ENCODE measurements at regions not wholly inside any gene's neighbourhood (a gene's known extent, or its start where the extent isn't known, plus 50 kb on each side); places are given as distances from the start of the nearest gene placed in this dataset.

DNA sequence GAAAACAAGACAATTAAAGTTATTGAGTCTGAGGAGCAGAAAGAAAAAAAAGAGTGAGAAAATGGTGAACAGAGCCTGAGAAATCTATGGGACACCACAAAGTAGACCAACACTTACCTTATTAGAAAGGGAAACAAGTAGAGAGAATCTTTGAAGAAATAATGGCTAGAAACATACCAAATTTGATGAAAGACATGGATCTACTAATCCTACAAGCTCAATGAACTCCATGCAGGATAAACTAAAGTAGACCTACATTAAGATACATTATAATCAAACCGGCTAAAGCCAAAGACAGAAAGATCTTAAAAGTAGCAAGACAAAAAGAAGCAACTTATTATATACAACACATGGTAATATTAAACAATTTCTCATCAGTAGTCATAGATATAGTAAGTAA is 782.3 kb upstream of the GHITM start:
- Histone ChIP-seq H3K4me3 (replicated peaks in 1 of 2; ENCODE audit: low read depth in 1 of 2, low read length in 2 of 2) (no peak overlapping the region), H3K4me1 (ENCODE audit: control insufficient read depth in 1 of 2, insufficient read depth in 2 of 2, low read length in 2 of 2) (no peaks in the 10 kb centered on the region), H3K79me2 (ENCODE audit: insufficient read depth, low read length) (no peaks in the 10 kb centered on the region), H4K20me1 (ENCODE audit: insufficient read depth) (no peaks in the 10 kb centered on the region), H3K4me2 (ENCODE audit: low read length) (no peak overlapping the region), H3K36me3 (ENCODE audit: control insufficient read depth in 1 of 2, insufficient read depth in 2 of 2, low read length in 2 of 2) (no peaks in the 10 kb centered on the region), H2AFZ (ENCODE audit: low read depth, low read length, poor library complexity, severe bottlenecking) (no peak overlapping the region), H3K9me2 (ENCODE audit: insufficient read depth) (no peaks in the 10 kb centered on the region), H3K27ac (ENCODE audit: low read depth, low read length) (no peak overlapping the region), H3K9me3 (ENCODE audit: control insufficient read depth in 1 of 2, insufficient read depth in 1 of 2, low read depth in 1 of 2, low read length in 2 of 2) (peaks cover 4 to 5% of the 10 kb centered on the region in 2 experiments; a peak in 2 of 4 replicates), H3K9ac (ENCODE audit: low read length) (no peak overlapping the region), H3K27me3 (ENCODE audit: insufficient read depth, low read length) (no peaks in the 10 kb centered on the region)
- ATAC-seq (no peak), DNase-seq (ENCODE audit: low read depth, low spot score) (no peak)
- TF ChIP-seq, protein P1, sequence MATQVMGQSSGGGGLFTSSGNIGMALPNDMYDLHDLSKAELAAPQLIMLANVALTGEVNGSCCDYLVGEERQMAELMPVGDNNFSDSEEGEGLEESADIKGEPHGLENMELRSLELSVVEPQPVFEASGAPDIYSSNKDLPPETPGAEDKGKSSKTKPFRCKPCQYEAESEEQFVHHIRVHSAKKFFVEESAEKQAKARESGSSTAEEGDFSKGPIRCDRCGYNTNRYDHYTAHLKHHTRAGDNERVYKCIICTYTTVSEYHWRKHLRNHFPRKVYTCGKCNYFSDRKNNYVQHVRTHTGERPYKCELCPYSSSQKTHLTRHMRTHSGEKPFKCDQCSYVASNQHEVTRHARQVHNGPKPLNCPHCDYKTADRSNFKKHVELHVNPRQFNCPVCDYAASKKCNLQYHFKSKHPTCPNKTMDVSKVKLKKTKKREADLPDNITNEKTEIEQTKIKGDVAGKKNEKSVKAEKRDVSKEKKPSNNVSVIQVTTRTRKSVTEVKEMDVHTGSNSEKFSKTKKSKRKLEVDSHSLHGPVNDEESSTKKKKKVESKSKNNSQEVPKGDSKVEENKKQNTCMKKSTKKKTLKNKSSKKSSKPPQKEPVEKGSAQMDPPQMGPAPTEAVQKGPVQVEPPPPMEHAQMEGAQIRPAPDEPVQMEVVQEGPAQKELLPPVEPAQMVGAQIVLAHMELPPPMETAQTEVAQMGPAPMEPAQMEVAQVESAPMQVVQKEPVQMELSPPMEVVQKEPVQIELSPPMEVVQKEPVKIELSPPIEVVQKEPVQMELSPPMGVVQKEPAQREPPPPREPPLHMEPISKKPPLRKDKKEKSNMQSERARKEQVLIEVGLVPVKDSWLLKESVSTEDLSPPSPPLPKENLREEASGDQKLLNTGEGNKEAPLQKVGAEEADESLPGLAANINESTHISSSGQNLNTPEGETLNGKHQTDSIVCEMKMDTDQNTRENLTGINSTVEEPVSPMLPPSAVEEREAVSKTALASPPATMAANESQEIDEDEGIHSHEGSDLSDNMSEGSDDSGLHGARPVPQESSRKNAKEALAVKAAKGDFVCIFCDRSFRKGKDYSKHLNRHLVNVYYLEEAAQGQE (IDR thresholded peaks at IDR 0.05; ENCODE audit: low read depth), result no peak
- TF ChIP-seq, protein P2, sequence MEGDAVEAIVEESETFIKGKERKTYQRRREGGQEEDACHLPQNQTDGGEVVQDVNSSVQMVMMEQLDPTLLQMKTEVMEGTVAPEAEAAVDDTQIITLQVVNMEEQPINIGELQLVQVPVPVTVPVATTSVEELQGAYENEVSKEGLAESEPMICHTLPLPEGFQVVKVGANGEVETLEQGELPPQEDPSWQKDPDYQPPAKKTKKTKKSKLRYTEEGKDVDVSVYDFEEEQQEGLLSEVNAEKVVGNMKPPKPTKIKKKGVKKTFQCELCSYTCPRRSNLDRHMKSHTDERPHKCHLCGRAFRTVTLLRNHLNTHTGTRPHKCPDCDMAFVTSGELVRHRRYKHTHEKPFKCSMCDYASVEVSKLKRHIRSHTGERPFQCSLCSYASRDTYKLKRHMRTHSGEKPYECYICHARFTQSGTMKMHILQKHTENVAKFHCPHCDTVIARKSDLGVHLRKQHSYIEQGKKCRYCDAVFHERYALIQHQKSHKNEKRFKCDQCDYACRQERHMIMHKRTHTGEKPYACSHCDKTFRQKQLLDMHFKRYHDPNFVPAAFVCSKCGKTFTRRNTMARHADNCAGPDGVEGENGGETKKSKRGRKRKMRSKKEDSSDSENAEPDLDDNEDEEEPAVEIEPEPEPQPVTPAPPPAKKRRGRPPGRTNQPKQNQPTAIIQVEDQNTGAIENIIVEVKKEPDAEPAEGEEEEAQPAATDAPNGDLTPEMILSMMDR (IDR thresholded peaks at IDR 0.05 in 2 of 3, conservative IDR thresholded peaks at IDR 0.05 in 1 of 3; ENCODE audit: borderline replicate concordance in 1 of 3, insufficient read depth in 1 of 3, low read depth in 2 of 3, low read length in 2 of 3), result no peak
- TF ChIP-seq RAD21 (IDR thresholded peaks at IDR 0.05; ENCODE audit: low read depth) (no peak), ELF1 (IDR thresholded peaks at IDR 0.05; ENCODE audit: borderline replicate concordance, low read depth) (no peak)
- POLR2A ChIA-PET, result no interaction called here
- intact Hi-C loops (cut with micrococcal nuclease), result no loop called here
- RAD21 ChIA-PET (ENCODE audit: low non-redundant PET in 1 of 2, low total read pairs in 2 of 2, uncharacterized antibody in 2 of 2, unreplicated experiment in 2 of 2), result no interaction called here
- CTCF ChIA-PET, result no interaction called here
- BruUV-seq (replicated peaks), result no TSS peak

Measured in HCT116 (cell line).